GM20000 (cell line): ENCODE measurements at regions not wholly inside any gene's neighbourhood (a gene's known extent, or its start where the extent isn't known, plus 50 kb on each side); places are given as distances from the start of the nearest gene placed in this dataset.

Experiments used
- DNase-seq: peaks from one replicate; pipeline ENCODE4 v3.0.0; 2012; ENCODE audit warnings: low spot score
- CTCF ChIP-seq: IDR thresholded peaks from 2 replicates; pipeline ENCODE4 v1.5.1; 2012; ENCODE audit warnings: mild to moderate bottlenecking, control low read depth; ENCODE audit errors: extremely low read depth, missing control alignments

- TF ChIP-seq CTCF: no peak
- DNase-seq: no peak
Measured at GRCh38 chr4:35986537-35986936, 257.8 kb downstream of the ARAP2 start.

- no peak for DNase-seq
- no peak for TF ChIP-seq CTCF
Measured at GRCh38 chr4:35993606-35994005, 250.7 kb downstream of the ARAP2 start.

GRCh38 chr4:36000941-36001557, 243.3 kb downstream of the ARAP2 start:
- no peak for DNase-seq
- no peak for TF ChIP-seq CTCF

GRCh38 chr4:36003051-36003450, 241.3 kb downstream of the ARAP2 start:
- TF ChIP-seq CTCF: no peak
- DNase-seq: no peak

GRCh38 chr4:36004204-36004851, 240.0 kb downstream of the ARAP2 start:
- no peak for DNase-seq
- TF ChIP-seq CTCF: no peak

- DNase-seq: no peak
- TF ChIP-seq CTCF: no peak
Measured at GRCh38 chr4:36006226-36006625, 238.1 kb downstream of the ARAP2 start.

- TF ChIP-seq CTCF: no peak
- DNase-seq: no peak
Measured at GRCh38 chr4:36010397-36010929, 233.9 kb downstream of the ARAP2 start.
